OCI-LY1 (cell line): ENCODE measurements at regions not wholly inside any gene's neighbourhood (a gene's known extent, or its start where the extent isn't known, plus 50 kb on each side); places are given as distances from the start of the nearest gene placed in this dataset.

ENCODE experiments used
- CTCF ChIP-seq: fragments of 200-600 bp; sonication (generic), shearing (Covaris generic); IDR thresholded peaks from 2 replicates; pipeline ENCODE4 v1.5.1; 2017; ENCODE audit warnings: mild to moderate bottlenecking, antibody characterized with exemption, low read length, moderate library complexity, mixed read lengths
- EZH2 ChIP-seq: fragments of 200-600 bp; sonication (generic), shearing (Covaris generic); IDR thresholded peaks from 2 replicates; pipeline ENCODE4 v1.8.0; 2017; ENCODE audit warnings: borderline replicate concordance, mixed run types, mild to moderate bottlenecking, antibody characterized with exemption, low read length, moderate library complexity, mixed read lengths

- no peak for TF ChIP-seq CTCF
- no peak for TF ChIP-seq EZH2
These were observed 1259.1 kb downstream of the EPHA7 start for GRCh38 chr6:92160226-92160625.
